HG03354 (cell line): ENCODE measurements at regions not wholly inside any gene's neighbourhood (a gene's known extent, or its start where the extent isn't known, plus 50 kb on each side); places are given as distances from the start of the nearest gene placed in this dataset.
"Not testable (repeated sequence)": the region's sequence is repeated elsewhere in the genome, so short reads cannot be mapped to it uniquely, and the experiment has no call there.

Experiments used
- ATAC-seq: cut with Tn5 transposase; IDR thresholded peaks from one replicate; pipeline ENCODE4 v1.9.1; 2021; ENCODE audit warnings: mild to moderate bottlenecking; ENCODE audit not compliant: unreplicated experiment, poor library complexity, severe bottlenecking

- ATAC-seq, result peak; percentile 72
Observed at GRCh38 chrX:37509349-37509748, 62.1 kb upstream of the LANCL3 start.

DNA sequence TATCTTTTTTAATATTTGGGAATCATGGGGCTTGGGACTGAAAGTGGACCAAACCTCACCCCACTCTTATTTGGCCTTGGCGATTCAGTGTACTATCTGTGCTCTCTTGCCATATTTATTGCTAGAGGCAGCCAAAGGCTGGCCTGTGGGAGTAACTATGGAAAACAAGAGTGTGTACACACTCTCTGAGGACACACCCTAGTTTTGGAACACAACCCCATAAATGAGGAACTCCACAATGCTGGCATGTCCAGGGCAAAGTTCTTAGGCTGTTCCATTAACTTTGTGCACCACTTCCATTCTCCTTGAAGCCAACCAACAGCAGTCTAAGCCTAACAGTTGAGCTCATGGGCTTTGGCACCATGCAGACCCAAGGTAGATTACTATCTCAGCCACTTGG, 54.9 kb upstream of the LANCL3 start:
- ATAC-seq, result not testable (repeated sequence)

DNA sequence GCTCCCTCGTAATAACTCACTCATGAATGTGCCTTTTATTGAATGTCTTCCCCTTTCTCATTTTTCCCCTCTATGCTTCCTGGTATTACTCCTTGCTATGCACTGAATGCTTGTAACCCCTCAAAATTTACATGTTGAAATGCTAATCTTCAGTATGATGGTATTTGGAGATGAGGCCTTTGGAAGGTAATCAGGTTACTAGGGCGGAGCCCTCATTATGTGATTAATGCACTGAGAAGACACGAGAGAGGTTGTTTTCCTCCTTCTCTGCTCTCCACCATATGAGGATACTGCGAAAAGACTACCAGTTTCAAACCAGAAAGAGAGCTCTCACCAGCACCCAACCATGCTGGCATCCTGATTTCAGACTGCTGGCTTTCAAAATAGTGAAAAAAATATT, 52.2 kb upstream of the LANCL3 start:
- not testable (repeated sequence) for ATAC-seq

DNA sequence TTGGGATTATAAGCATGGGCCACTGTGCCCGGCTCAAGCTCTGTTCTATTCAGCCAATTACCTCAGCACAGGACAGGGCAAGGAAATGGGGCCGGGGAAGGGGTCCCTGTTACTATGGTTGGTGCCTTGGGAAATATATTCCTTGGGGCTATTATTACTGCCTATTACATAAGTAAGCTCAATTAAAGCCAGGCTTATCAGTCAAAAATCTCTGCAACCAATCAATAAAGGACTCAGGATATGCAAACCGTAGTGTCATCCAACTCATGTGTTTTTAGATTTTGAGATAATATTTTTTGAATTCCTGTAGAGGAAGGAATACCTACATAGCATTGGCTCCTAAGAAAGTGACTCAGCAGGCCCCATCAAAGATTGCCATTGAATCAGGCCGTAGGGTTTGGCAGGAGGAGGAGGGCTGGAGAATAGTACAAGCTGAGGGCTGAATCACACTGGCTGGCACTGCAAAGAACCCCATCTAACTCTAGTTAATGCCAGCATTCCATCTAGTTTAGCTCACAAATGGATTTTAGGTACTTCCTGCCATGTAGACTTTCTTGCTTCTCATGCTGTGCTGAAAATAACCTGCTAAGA, 50.5 kb upstream of the LANCL3 start:
- ATAC-seq, result not testable (repeated sequence)
